Ammon's horn (tissue), 1 donor: ENCODE measurements at regions not wholly inside any gene's neighbourhood (a gene's known extent, or its start where the extent isn't known, plus 50 kb on each side); places are given as distances from the start of the nearest gene placed in this dataset.
"Not testable (repeated sequence)": the region's sequence is repeated elsewhere in the genome, so short reads cannot be mapped to it uniquely, and the experiment has no call there.

Source experiments
- DNase-seq: peaks from one replicate; pipeline ENCODE4 v3.0.0-alpha.2; 2016; ENCODE audit warnings: low spot score

DNA sequence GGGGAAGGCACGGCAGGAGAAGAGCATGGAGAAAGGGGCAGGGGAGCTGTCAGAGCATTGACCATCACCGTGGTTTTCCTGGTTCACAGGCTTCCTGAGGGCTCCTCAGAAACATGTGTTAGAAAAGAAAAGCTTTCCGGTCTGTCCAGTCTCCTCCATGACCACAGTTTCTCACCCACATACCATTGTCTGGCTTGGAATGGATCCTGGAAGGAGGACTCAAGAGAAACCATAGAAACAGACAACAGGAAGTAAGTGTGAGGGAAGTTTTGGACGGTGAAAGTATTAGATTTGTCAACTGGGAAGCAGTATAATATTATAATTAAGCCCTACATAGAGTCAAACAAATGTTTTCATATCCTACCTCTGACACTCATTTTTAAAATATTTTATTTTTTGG is 52.7 kb upstream of the NOTCH2NLA start:
- DNase-seq = not testable (repeated sequence)

DNA sequence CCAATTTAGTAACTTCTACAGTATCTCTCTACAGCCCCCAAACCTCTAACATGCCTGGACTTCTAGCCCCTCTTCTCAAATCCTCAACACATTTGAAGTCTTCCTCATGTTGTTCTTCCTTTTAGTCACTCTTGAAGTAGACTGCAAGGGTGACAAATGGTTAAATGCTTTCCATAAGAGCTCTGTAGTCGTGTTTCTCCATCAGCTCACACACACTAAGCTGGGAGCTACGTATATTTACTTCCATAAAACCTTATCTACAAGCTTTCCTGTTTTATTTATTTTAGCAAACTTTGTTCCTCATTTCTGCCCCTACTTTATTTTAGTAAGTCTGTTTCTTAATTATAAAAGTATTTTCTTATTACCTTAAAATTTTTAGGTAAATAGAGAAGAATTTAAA is 49.9 kb upstream of the NOTCH2NLA start:
- not testable (repeated sequence) for DNase-seq
